Inflammatory macrophage (primary cell): ENCODE measurements at regions not wholly inside any gene's neighbourhood (a gene's known extent, or its start where the extent isn't known, plus 50 kb on each side); places are given as distances from the start of the nearest gene placed in this dataset.

Source experiments
- DNase-seq, 2 donors: peaks; one replicate each; pipeline ENCODE4 v3.0.0-alpha.2; 2020 to 2022

GRCh38 chr15:59953392-59953883 is 50.7 kb upstream of the FOXB1 start:
- DNase-seq: no peak

- DNase-seq: no peak
These were observed 51.2 kb upstream of the FOXB1 start for GRCh38 chr15:59952960-59953359.

- DNase-seq: no peak
These were observed 53.3 kb upstream of the FOXB1 start for GRCh38 chr15:59950603-59951388.

- DNase-seq: no peak
These were observed 55.0 kb upstream of the FOXB1 start for GRCh38 chr15:59948924-59949613.

GRCh38 chr15:59946084-59946483 is 58.0 kb upstream of the FOXB1 start:
- no peak for DNase-seq

GRCh38 chr15:59945036-59945435 is 59.1 kb upstream of the FOXB1 start:
- DNase-seq: no peak

- DNase-seq: no peak
These were observed 62.5 kb upstream of the FOXB1 start for GRCh38 chr15:59941612-59942011.

- DNase-seq: no peak
These were observed 63.2 kb upstream of the FOXB1 start for GRCh38 chr15:59940928-59941327.

GRCh38 chr15:59940456-59940855 is 63.7 kb upstream of the FOXB1 start:
- no peak for DNase-seq

- no peak for DNase-seq
These were observed 67.4 kb upstream of the FOXB1 start for GRCh38 chr15:59936741-59937140.

- no peak for DNase-seq
These were observed 70.5 kb upstream of the FOXB1 start for GRCh38 chr15:59933607-59934006.

GRCh38 chr15:59931646-59932261 is 72.4 kb upstream of the FOXB1 start:
- DNase-seq: no peak

- DNase-seq: no peak
These were observed 79.1 kb upstream of the FOXB1 start for GRCh38 chr15:59924812-59925522.

GRCh38 chr15:59924096-59924495 is 80.0 kb upstream of the FOXB1 start:
- no peak for DNase-seq

GRCh38 chr15:59923508-59923907 is 80.6 kb upstream of the FOXB1 start:
- no peak for DNase-seq

- no peak for DNase-seq
These were observed 84.8 kb upstream of the FOXB1 start for GRCh38 chr15:59918994-59919951.

GRCh38 chr15:59917504-59918157 is 86.5 kb upstream of the FOXB1 start:
- peak; percentile 26 to 48 for DNase-seq

GRCh38 chr15:59906046-59906445 is 98.1 kb upstream of the FOXB1 start:
- no peak for DNase-seq

GRCh38 chr15:59905176-59905575 is 98.9 kb upstream of the FOXB1 start:
- DNase-seq: no peak

GRCh38 chr15:59904450-59905135 is 99.5 kb upstream of the FOXB1 start:
- no peak for DNase-seq

- DNase-seq: no peak
These were observed 107.4 kb upstream of the FOXB1 start for GRCh38 chr15:59896663-59897074.
